ES-I3 (cell line): ENCODE measurements at regions not wholly inside any gene's neighbourhood (a gene's known extent, or its start where the extent isn't known, plus 50 kb on each side); places are given as distances from the start of the nearest gene placed in this dataset.

Experiments used
- H3K36me3 ChIP-seq: 2 replicates; pipeline ENCODE4 v1.6.1; 2013; ENCODE audit warnings: mild to moderate bottlenecking, low read length, control low read depth, moderate library complexity; ENCODE audit not compliant: insufficient read depth
- H3K4me1 ChIP-seq: 2 replicates; pipeline ENCODE4 v1.6.1; 2013; ENCODE audit warnings: mild to moderate bottlenecking, control low read depth, low read length; ENCODE audit not compliant: insufficient read depth
- H3K9ac ChIP-seq: 2 replicates; pipeline ENCODE4 v1.6.1; 2013; ENCODE audit warnings: low read depth, mild to moderate bottlenecking, low read length, moderate library complexity
- H3K9me3 ChIP-seq: 2 replicates; pipeline ENCODE4 v1.6.1; 2013; ENCODE audit warnings: mild to moderate bottlenecking, low read length, moderate library complexity; ENCODE audit not compliant: control insufficient read depth, insufficient read depth

GRCh38 chr18:78912844-78913243 is 66.8 kb upstream of the SALL3 start:
- H3K9ac ChIP-seq = no peak overlapping the region
- H3K9me3 ChIP-seq = no peaks in the 10 kb centered on the region
- no peaks in the 10 kb centered on the region for H3K36me3 ChIP-seq
- no peaks in the 10 kb centered on the region for H3K4me1 ChIP-seq

GRCh38 chr18:78913395-78913794 is 66.2 kb upstream of the SALL3 start:
- no peaks in the 10 kb centered on the region for H3K9me3 ChIP-seq
- H3K4me1 ChIP-seq = no peaks in the 10 kb centered on the region
- H3K36me3 ChIP-seq = no peaks in the 10 kb centered on the region
- no peak overlapping the region for H3K9ac ChIP-seq

GRCh38 chr18:78913830-78914231 is 65.8 kb upstream of the SALL3 start:
- Histone ChIP-seq H3K4me1 (no peaks in the 10 kb centered on the region), H3K9ac (no peak overlapping the region), H3K36me3 (no peaks in the 10 kb centered on the region), H3K9me3 (no peaks in the 10 kb centered on the region)

- Histone ChIP-seq H3K36me3 (no peaks in the 10 kb centered on the region), H3K4me1 (no peaks in the 10 kb centered on the region), H3K9me3 (no peaks in the 10 kb centered on the region), H3K9ac (no peak overlapping the region)
Observed at GRCh38 chr18:78914249-78914935, 65.2 kb upstream of the SALL3 start.

- Histone ChIP-seq H3K9ac (no peak overlapping the region), H3K36me3 (no peaks in the 10 kb centered on the region), H3K4me1 (no peaks in the 10 kb centered on the region), H3K9me3 (no peaks in the 10 kb centered on the region)
Observed at GRCh38 chr18:78915446-78916008, 64.1 kb upstream of the SALL3 start.

GRCh38 chr18:78918707-78919106 is 60.9 kb upstream of the SALL3 start:
- no peaks in the 10 kb centered on the region for H3K4me1 ChIP-seq
- no peaks in the 10 kb centered on the region for H3K9me3 ChIP-seq

GRCh38 chr18:78919956-78920355 is 59.7 kb upstream of the SALL3 start:
- Histone ChIP-seq H3K9ac (no peak overlapping the region), H3K9me3 (no peaks in the 10 kb centered on the region), H3K4me1 (no peaks in the 10 kb centered on the region), H3K36me3 (no peaks in the 10 kb centered on the region)

More at GRCh38 chr18:78918707-78919106, 60.9 kb upstream of the SALL3 start:
- no peaks in the 10 kb centered on the region for H3K36me3 ChIP-seq
- no peak overlapping the region for H3K9ac ChIP-seq

GRCh38 chr18:78920456-78921138 is 59.0 kb upstream of the SALL3 start:
- Histone ChIP-seq H3K9ac (no peak overlapping the region), H3K9me3 (no peaks in the 10 kb centered on the region), H3K36me3 (no peaks in the 10 kb centered on the region), H3K4me1 (no peaks in the 10 kb centered on the region)

- no peaks in the 10 kb centered on the region for H3K9me3 ChIP-seq
- no peak overlapping the region for H3K9ac ChIP-seq
- H3K4me1 ChIP-seq = no peaks in the 10 kb centered on the region
- no peaks in the 10 kb centered on the region for H3K36me3 ChIP-seq
Observed at GRCh38 chr18:78922856-78923255, 56.8 kb upstream of the SALL3 start.

GRCh38 chr18:78924301-78924700 is 55.3 kb upstream of the SALL3 start:
- H3K9ac ChIP-seq = no peak overlapping the region
- no peaks in the 10 kb centered on the region for H3K36me3 ChIP-seq
- no peaks in the 10 kb centered on the region for H3K4me1 ChIP-seq
- no peaks in the 10 kb centered on the region for H3K9me3 ChIP-seq

- Histone ChIP-seq H3K9me3 (no peaks in the 10 kb centered on the region), H3K36me3 (no peaks in the 10 kb centered on the region), H3K9ac (no peak overlapping the region), H3K4me1 (no peaks in the 10 kb centered on the region)
Observed at GRCh38 chr18:78924786-78925540, 54.7 kb upstream of the SALL3 start.

GRCh38 chr18:78925557-78926242 is 53.9 kb upstream of the SALL3 start:
- no peaks in the 10 kb centered on the region for H3K36me3 ChIP-seq
- no peak overlapping the region for H3K9ac ChIP-seq
- no peaks in the 10 kb centered on the region for H3K9me3 ChIP-seq

GRCh38 chr18:78926243-78926615 is 53.4 kb upstream of the SALL3 start:
- no peak overlapping the region for H3K9ac ChIP-seq
- no peaks in the 10 kb centered on the region for H3K36me3 ChIP-seq
- no peaks in the 10 kb centered on the region for H3K9me3 ChIP-seq
- no peaks in the 10 kb centered on the region for H3K4me1 ChIP-seq

More at GRCh38 chr18:78925557-78926242, 53.9 kb upstream of the SALL3 start:
- H3K4me1 ChIP-seq = no peaks in the 10 kb centered on the region

- no peaks in the 10 kb centered on the region for H3K4me1 ChIP-seq
- no peaks in the 10 kb centered on the region for H3K36me3 ChIP-seq
- no peak overlapping the region for H3K9ac ChIP-seq
- no peaks in the 10 kb centered on the region for H3K9me3 ChIP-seq
Observed at GRCh38 chr18:78927156-78927555, 52.5 kb upstream of the SALL3 start.
